Uterus (tissue), 3 donors: ENCODE measurements at regions not wholly inside any gene's neighbourhood (a gene's known extent, or its start where the extent isn't known, plus 50 kb on each side); places are given as distances from the start of the nearest gene placed in this dataset.

Source experiments
- DNase-seq, 2 donors: peaks; one replicate each; pipeline ENCODE4 v3.0.0-alpha.2; 2019 to 2020
- H3K27ac ChIP-seq, 2 donors: fragments of 200-600 bp; sonication (generic); 1 replicate in 1 of 2; 2 replicates in 1 of 2; pipeline ENCODE4 v1.5.1; 2016 to 2018
- H3K27me3 ChIP-seq, 2 donors: fragments of 200-600 bp; sonication (generic); one replicate each; pipeline ENCODE4 v1.5.1; 2018 to 2019; ENCODE audit warnings: control low read depth in 1 of 2
- H3K36me3 ChIP-seq, 2 donors: fragments of 200-600 bp; sonication (generic); one replicate each; pipeline ENCODE4 v1.5.1; 2019; ENCODE audit warnings: control low read depth in 1 of 2
- H3K4me1 ChIP-seq, 2 donors: fragments of 200-600 bp; sonication (generic); one replicate each; pipeline ENCODE4 v1.5.1; 2018 to 2019; ENCODE audit warnings: control low read depth in 1 of 2
- H3K4me3 ChIP-seq, 2 donors: fragments of 200-600 bp; sonication (generic); 1 replicate in 1 of 2; 2 replicates in 1 of 2; pipeline ENCODE4 v1.5.1; 2018 to 2019; ENCODE audit warnings: mild to moderate bottlenecking in 1 of 2
- H3K9me3 ChIP-seq, 2 donors: fragments of 200-600 bp; sonication (generic); one replicate each; pipeline ENCODE4 v1.5.1; 2019; ENCODE audit warnings: control low read depth in 1 of 2
- POLR2A ChIP-seq, 2 donors: fragments of 450-650 bp; IDR thresholded peaks; one replicate each; pipeline ENCODE4 v1.6.1; 2016; ENCODE audit warnings: antibody characterized with exemption in 2 of 2, mild to moderate bottlenecking in 1 of 2, moderate library complexity in 1 of 2
- intact Hi-C: fragments of 100-400 bp; cut with DNase I; formaldehyde crosslinking; loops from one replicate; pipeline ENCODE4 v1.15.1; 2023; ENCODE audit warnings: low total_unique reads
- TF ChIP-seq, protein P1 (sequence below), 4 experiments: fragments of 200-600 bp in 2 of 4; fragments of 450-650 bp in 2 of 4; sonication (generic) in 2 of 4; IDR thresholded peaks; one replicate each; pipeline ENCODE4 v1.5.1; 2016 to 2019; ENCODE audit warnings: antibody characterized with exemption in 4 of 4, mild to moderate bottlenecking in 2 of 4, moderate library complexity in 1 of 4
- donor health status: DM: yes; HTN: yes; CAD: no.

DNA sequence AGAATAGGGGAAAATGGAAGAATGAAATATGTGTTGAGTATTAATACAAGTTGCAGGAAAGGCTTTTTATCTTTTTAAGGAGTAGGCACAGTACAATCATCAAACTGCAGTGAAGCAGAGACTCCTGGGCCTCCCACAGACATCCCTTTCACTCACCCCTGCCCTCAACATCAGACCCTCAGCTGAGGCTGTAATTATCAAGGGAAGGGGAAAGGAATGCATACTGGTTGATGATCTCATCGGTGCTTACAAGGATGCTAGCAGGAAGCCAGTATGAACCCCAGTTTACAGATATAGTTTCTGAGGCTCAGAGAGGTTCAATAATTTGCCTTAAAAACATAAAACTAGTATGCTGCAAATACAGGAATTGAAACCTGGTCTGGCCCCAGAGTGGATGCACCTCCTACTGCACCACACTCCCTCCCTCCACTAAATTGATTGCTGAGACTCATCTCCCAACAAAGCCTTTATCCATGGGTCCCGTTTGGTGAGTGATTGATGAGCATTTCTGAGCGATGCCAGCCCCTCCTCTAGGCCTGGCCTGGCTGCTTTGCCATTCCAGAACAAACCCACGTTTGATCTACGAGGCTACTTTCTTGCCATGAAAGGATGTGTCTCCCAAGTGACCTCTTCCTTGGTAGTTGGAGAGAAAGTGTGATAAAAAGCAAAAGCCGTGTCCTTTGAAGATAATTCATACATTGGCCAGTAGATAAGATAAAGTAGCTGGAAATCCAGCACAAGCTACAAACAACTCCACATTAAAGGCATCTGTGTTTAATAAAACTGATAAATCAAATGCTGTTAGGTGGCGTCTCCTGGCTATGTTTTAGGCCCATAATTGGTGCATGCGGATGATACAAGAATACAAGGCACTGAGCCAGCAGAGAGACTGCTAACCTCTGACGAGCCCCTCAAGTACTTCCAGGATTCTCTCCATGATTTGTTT lies 233.9 kb upstream of the CAMK1G start:
- intact Hi-C loops: loop anchor here (10.0 kb wide), 1 partner anchor 95 kb away; no protein-coding TSS in a partner anchor
- peak; percentile 25 to 78 for DNase-seq

DNA sequence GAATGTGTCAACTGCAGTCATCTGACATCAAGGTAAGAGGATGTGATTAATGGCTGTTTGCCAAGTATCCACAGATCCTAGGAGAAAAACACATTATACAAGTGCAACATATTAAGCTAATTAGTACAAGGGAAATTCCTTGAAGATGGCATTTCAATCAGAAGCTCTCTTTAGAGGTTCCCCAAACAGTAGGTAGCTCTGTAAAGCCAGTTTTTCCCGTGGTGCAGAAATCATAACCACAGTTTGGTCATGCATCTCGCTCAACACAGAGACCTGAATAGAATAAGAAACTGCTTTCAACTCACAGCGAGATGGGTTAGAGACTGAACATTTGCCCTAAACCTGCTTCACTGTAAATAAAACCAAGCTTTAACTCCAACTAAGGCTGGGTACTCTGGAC lies 230.5 kb upstream of the CAMK1G start:
- Histone ChIP-seq H3K4me3 (no peak overlapping the region), H3K36me3 (no peaks in the 10 kb centered on the region), H3K27me3 (no peaks in the 10 kb centered on the region), H3K9me3 (no peaks in the 10 kb centered on the region), H3K4me1 (no peaks in the 10 kb centered on the region), H3K27ac (no peak overlapping the region)
- DNase-seq: no peak
- TF ChIP-seq POLR2A (IDR thresholded peaks at IDR 0.05): no peak
- TF ChIP-seq, protein P1, sequence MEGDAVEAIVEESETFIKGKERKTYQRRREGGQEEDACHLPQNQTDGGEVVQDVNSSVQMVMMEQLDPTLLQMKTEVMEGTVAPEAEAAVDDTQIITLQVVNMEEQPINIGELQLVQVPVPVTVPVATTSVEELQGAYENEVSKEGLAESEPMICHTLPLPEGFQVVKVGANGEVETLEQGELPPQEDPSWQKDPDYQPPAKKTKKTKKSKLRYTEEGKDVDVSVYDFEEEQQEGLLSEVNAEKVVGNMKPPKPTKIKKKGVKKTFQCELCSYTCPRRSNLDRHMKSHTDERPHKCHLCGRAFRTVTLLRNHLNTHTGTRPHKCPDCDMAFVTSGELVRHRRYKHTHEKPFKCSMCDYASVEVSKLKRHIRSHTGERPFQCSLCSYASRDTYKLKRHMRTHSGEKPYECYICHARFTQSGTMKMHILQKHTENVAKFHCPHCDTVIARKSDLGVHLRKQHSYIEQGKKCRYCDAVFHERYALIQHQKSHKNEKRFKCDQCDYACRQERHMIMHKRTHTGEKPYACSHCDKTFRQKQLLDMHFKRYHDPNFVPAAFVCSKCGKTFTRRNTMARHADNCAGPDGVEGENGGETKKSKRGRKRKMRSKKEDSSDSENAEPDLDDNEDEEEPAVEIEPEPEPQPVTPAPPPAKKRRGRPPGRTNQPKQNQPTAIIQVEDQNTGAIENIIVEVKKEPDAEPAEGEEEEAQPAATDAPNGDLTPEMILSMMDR (IDR thresholded peaks at IDR 0.05): no peak
- intact Hi-C loops: loop anchor here (10.0 kb wide), 1 partner anchor 98 kb away; no protein-coding TSS in a partner anchor

More for the DNA sequence above, 233.9 kb upstream of the CAMK1G start:
- no peaks in the 10 kb centered on the region for H3K9me3 ChIP-seq
- peak overlapping the region in 1 of 2 donors; percentile 46 for H3K27ac ChIP-seq
- H3K4me3 ChIP-seq: no peak overlapping the region
- no peaks in the 10 kb centered on the region for H3K27me3 ChIP-seq
- H3K36me3 ChIP-seq: no peaks in the 10 kb centered on the region
- H3K4me1 ChIP-seq: no peaks in the 10 kb centered on the region
- TF ChIP-seq, protein P1 (IDR thresholded peaks at IDR 0.05): peak in 1 of 4 experiments; percentile 6
- TF ChIP-seq POLR2A (IDR thresholded peaks at IDR 0.05): no peak

DNA sequence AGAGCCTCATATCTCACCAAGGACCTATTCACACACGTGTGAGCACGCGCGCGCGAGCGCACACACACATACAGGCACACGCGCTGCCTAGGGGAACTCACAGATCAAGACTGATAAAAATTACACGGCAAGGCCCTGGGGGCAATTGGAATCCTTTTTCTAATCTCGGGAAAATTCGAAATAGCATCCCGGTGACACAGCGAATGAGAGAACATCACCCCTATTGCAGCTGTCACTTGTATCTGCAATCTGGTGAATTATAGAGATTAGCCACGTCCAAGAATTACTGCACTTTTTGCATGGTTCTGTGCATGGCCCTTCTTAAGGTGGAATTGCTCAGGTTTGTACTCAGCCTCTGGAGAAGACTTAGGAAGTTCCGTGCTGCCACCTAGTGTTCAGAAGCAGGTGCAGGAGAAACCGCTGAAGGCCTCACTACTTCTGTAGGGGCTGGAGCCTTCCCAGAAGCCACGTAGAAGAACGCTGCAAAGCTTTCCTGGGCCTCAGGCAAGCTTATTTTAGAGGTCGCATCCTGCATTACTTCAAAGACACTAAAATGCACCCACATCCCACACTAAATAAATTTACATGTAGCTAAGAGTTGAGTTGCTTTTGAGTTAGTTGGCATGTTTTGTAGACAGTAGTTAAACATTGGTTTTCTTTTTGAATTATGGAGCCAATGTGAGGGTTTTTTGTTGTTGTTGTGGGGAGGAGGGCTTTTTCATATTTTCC lies 229.2 kb upstream of the CAMK1G start:
- Histone ChIP-seq H3K9me3 (no peaks in the 10 kb centered on the region), H3K4me3 (no peak overlapping the region), H3K4me1 (no peaks in the 10 kb centered on the region), H3K36me3 (no peaks in the 10 kb centered on the region), H3K27me3 (no peaks in the 10 kb centered on the region), H3K27ac (no peak overlapping the region)
- TF ChIP-seq, protein P1 (IDR thresholded peaks at IDR 0.05): peak; percentile 65 to 80 (median 74)
- no peak for TF ChIP-seq POLR2A (IDR thresholded peaks at IDR 0.05)
- intact Hi-C loops: loop anchor here (10.0 kb wide), 1 partner anchor 99 kb away; no protein-coding TSS in a partner anchor
- DNase-seq: peak; percentile 70 to 88

DNA sequence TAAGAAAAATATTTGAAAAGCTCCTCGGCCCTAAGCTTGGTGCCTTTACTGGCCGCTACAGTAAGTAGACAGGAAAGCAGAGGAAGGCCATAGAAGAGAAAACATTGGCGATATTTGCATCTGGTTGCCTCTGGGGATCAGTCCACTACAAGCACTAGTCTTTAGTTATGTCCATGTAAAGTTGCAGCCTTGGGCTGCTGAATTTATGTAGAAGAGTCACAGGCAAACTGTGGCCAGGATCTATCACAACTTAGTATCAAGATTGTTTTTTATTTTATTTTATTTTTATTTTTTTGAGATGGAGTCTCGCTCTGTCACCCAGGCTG lies 228.7 kb upstream of the CAMK1G start:
- no peak overlapping the region for H3K27ac ChIP-seq
- no peaks in the 10 kb centered on the region for H3K36me3 ChIP-seq
- H3K4me3 ChIP-seq: no peak overlapping the region
- intact Hi-C loops: loop anchor here (10.0 kb wide), 1 partner anchor 100 kb away; no protein-coding TSS in a partner anchor
- no peaks in the 10 kb centered on the region for H3K9me3 ChIP-seq
- H3K27me3 ChIP-seq: no peaks in the 10 kb centered on the region
- no peak for DNase-seq
- no peaks in the 10 kb centered on the region for H3K4me1 ChIP-seq
- TF ChIP-seq, protein P1 (IDR thresholded peaks at IDR 0.05): no peak
- no peak for TF ChIP-seq POLR2A (IDR thresholded peaks at IDR 0.05)
